Astrocyte (in vitro differentiated cells and primary cell): ENCODE measurements at regions not wholly inside any gene's neighbourhood (a gene's known extent, or its start where the extent isn't known, plus 50 kb on each side); places are given as distances from the start of the nearest gene placed in this dataset.
"Not testable (repeated sequence)": the region's sequence is repeated elsewhere in the genome, so short reads cannot be mapped to it uniquely, and the experiment has no call there.

Source experiments
- DNase-seq: peaks from one replicate; pipeline ENCODE4 v3.0.0-alpha.2; 2010; ENCODE audit warnings: low read depth
- FAIRE-seq: peaks from 2 replicates; lab custom pipeline; 2011; peaks lifted over from hg19 to GRCh38; lab: Jason Lieb, UNC
- H2AFZ ChIP-seq: 2 replicates; pipeline ENCODE4 v1.6.0; 2012; ENCODE audit warnings: low read depth, low read length, inconsistent platforms
- H3K27ac ChIP-seq: 2 replicates; pipeline ENCODE4 v1.5.1; 2011; ENCODE audit warnings: low read depth, low read length, inconsistent platforms
- H3K27me3 ChIP-seq: 2 replicates; pipeline ENCODE4 v1.6.0; 2011; ENCODE audit warnings: low read length, inconsistent platforms; ENCODE audit not compliant: insufficient read depth
- H3K36me3 ChIP-seq: 2 replicates; pipeline ENCODE4 v1.5.1; 2011; ENCODE audit warnings: low read length, inconsistent platforms; ENCODE audit not compliant: insufficient read depth
- H3K4me1 ChIP-seq: 2 replicates; pipeline ENCODE4 v1.5.1; 2011; ENCODE audit warnings: low read length, inconsistent platforms; ENCODE audit not compliant: insufficient read depth
- H3K4me2 ChIP-seq: 2 replicates; pipeline ENCODE4 v1.6.0; 2012; ENCODE audit warnings: low read length, inconsistent platforms
- H3K4me3 ChIP-seq: 2 replicates; pipeline ENCODE4 v1.5.1; 2011; ENCODE audit warnings: low read depth, mild to moderate bottlenecking, low read length, inconsistent platforms; ENCODE audit not compliant: insufficient read depth
- H3K79me2 ChIP-seq: 2 replicates; pipeline ENCODE4 v1.6.0; 2012; ENCODE audit warnings: mild to moderate bottlenecking, low read length, inconsistent platforms; ENCODE audit not compliant: insufficient read depth
- H3K9ac ChIP-seq: 2 replicates; pipeline ENCODE4 v1.6.0; 2012; ENCODE audit warnings: mild to moderate bottlenecking, low read length, inconsistent platforms
- H3K9me3 ChIP-seq: 2 replicates; pipeline ENCODE4 v1.5.1; 2012; ENCODE audit warnings: low read depth, mild to moderate bottlenecking, low read length, inconsistent platforms; ENCODE audit not compliant: insufficient read depth
- H4K20me1 ChIP-seq: 2 replicates; pipeline ENCODE4 v1.6.0; 2012; ENCODE audit warnings: low read length, inconsistent platforms; ENCODE audit not compliant: insufficient read depth
- H3K27ac Mint-ChIP-seq: one replicate; pipeline ENCODE4 v1.8.0; 2021; ENCODE audit warnings: mild to moderate bottlenecking, mixed read lengths; ENCODE audit not compliant: unreplicated experiment
- H3K27me3 Mint-ChIP-seq: one replicate; pipeline ENCODE4 v1.8.0; 2021; ENCODE audit warnings: low read depth, mixed read lengths; ENCODE audit not compliant: unreplicated experiment
- H3K36me3 Mint-ChIP-seq: one replicate; pipeline ENCODE4 v1.8.0; 2021; ENCODE audit warnings: low read depth, mixed read lengths; ENCODE audit not compliant: unreplicated experiment
- H3K4me1 Mint-ChIP-seq: one replicate; pipeline ENCODE4 v1.8.0; 2021; ENCODE audit warnings: low read depth, mixed read lengths; ENCODE audit not compliant: unreplicated experiment
- H3K4me3 Mint-ChIP-seq: one replicate; pipeline ENCODE4 v1.8.0; 2021; ENCODE audit warnings: mild to moderate bottlenecking, moderate library complexity, mixed read lengths; ENCODE audit not compliant: unreplicated experiment
- H3K9me3 Mint-ChIP-seq: one replicate; pipeline ENCODE4 v1.8.0; 2021; ENCODE audit warnings: mild to moderate bottlenecking, mixed read lengths; ENCODE audit not compliant: unreplicated experiment
- EZH2 ChIP-seq: IDR thresholded peaks from 2 replicates; pipeline ENCODE4 v1.6.1; 2012; ENCODE audit warnings: mild to moderate bottlenecking, low read length, inconsistent platforms; ENCODE audit not compliant: insufficient read depth
- TF ChIP-seq, protein P1 (sequence below): IDR thresholded peaks from 2 replicates; pipeline ENCODE4 v1.5.1; 2011; ENCODE audit warnings: low read depth, mild to moderate bottlenecking, inconsistent platforms, low read length, moderate library complexity; ENCODE audit not compliant: insufficient read depth

DNA sequence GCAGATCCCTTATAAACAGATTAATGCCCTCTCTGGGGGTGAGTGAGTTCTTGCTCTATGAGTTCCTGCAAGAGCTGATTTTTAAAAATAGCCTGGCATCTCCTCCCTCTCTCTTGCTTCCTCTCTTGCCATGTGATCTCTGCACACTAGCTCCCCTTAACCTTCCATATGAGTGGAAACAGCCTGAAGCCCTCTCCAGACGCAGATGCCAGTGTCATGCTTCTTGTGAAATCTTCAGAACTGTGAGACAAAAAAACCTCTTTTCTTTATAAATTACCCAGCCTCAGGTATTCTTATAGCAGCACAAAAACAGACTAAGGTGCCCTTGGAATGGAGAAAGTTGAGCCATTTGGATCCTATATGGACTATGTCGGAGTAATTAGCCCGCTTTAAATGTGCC is 559.7 kb upstream of the CYLC2 start:
- H4K20me1 ChIP-seq: no peaks in the 10 kb centered on the region
- H3K9me3 Mint-ChIP-seq: peaks cover under 1% of the 10 kb centered on the region
- H3K4me3 ChIP-seq: no peak overlapping the region

DNA sequence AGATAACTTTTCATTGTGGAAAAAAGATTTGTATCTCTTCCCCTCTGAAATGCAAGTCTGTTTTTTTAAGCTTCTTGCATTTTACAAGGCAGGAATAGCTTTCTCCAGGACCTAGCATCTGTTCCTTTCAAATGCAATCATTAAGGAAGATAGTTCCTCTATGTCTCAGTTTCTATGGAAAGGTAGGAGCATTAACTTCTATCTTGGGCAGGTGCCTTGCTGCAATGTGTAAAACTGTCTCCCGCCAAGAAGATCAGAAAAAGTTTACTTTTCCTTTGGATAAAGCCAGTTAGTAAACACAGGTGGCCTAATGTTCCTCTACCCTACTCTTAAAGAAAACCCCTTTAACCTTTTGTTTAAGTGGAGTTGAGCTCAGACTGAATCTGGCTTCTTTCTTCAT is 560.6 kb upstream of the CYLC2 start:
- H3K4me1 ChIP-seq: no peaks in the 10 kb centered on the region
- no peak overlapping the region for H2AFZ ChIP-seq
- H3K9ac ChIP-seq: no peak overlapping the region
- H3K79me2 ChIP-seq: no peaks in the 10 kb centered on the region
- no peaks in the 10 kb centered on the region for H3K27me3 Mint-ChIP-seq
- peaks cover 1% of the 10 kb centered on the region for H3K9me3 Mint-ChIP-seq
- H4K20me1 ChIP-seq: no peaks in the 10 kb centered on the region
- H3K4me3 ChIP-seq: no peak overlapping the region
- no peaks in the 10 kb centered on the region for H3K36me3 Mint-ChIP-seq
- H3K27me3 ChIP-seq: no peaks in the 10 kb centered on the region
- no peaks in the 10 kb centered on the region for H3K4me1 Mint-ChIP-seq
- TF ChIP-seq EZH2: no peak
- DNase-seq (no peak), FAIRE-seq (no peak)
- no peaks in the 10 kb centered on the region for H3K9me3 ChIP-seq
- H3K4me2 ChIP-seq: no peak overlapping the region
- no peak overlapping the region for H3K27ac Mint-ChIP-seq
- no peaks in the 10 kb centered on the region for H3K36me3 ChIP-seq
- H3K4me3 Mint-ChIP-seq: no peak overlapping the region
- no peak overlapping the region for H3K27ac ChIP-seq

More for the DNA sequence above, 559.7 kb upstream of the CYLC2 start:
- Mint-ChIP-seq H3K4me3 (no peak overlapping the region), H3K36me3 (no peaks in the 10 kb centered on the region), H3K4me1 (no peaks in the 10 kb centered on the region), H3K27ac (no peak overlapping the region), H3K27me3 (no peaks in the 10 kb centered on the region)
- Histone ChIP-seq H3K4me2 (no peak overlapping the region), H3K79me2 (no peaks in the 10 kb centered on the region), H2AFZ (no peak overlapping the region), H3K27ac (no peak overlapping the region), H3K9me3 (no peaks in the 10 kb centered on the region), H3K4me1 (no peaks in the 10 kb centered on the region), H3K36me3 (no peaks in the 10 kb centered on the region), H3K27me3 (no peaks in the 10 kb centered on the region), H3K9ac (no peak overlapping the region)
- DNase-seq (no peak), FAIRE-seq (no peak)
- TF ChIP-seq EZH2: no peak
- TF ChIP-seq, protein P1, sequence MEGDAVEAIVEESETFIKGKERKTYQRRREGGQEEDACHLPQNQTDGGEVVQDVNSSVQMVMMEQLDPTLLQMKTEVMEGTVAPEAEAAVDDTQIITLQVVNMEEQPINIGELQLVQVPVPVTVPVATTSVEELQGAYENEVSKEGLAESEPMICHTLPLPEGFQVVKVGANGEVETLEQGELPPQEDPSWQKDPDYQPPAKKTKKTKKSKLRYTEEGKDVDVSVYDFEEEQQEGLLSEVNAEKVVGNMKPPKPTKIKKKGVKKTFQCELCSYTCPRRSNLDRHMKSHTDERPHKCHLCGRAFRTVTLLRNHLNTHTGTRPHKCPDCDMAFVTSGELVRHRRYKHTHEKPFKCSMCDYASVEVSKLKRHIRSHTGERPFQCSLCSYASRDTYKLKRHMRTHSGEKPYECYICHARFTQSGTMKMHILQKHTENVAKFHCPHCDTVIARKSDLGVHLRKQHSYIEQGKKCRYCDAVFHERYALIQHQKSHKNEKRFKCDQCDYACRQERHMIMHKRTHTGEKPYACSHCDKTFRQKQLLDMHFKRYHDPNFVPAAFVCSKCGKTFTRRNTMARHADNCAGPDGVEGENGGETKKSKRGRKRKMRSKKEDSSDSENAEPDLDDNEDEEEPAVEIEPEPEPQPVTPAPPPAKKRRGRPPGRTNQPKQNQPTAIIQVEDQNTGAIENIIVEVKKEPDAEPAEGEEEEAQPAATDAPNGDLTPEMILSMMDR: no peak

DNA sequence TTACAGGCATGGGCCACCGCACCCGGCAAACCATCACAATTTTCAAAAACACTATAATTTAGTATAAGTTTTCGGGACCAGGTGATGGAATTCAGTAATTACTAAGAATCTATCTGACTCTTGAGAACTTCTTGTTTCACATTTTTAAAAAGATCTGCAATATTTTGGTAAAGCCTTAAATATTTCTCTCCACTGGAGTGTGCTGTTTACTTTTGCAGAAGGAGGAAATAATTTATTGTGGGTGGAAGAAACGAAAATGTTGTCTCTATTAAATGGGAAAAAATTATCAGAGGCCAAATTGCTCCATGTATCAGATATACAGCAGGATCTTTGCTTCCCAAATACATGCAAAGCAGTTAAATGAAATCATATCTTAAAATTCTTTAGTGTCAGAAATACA is 566.8 kb upstream of the CYLC2 start:
- Mint-ChIP-seq H3K27ac (no peak overlapping the region), H3K9me3 (peaks cover 1% of the 10 kb centered on the region), H3K36me3 (no peaks in the 10 kb centered on the region), H3K27me3 (no peaks in the 10 kb centered on the region), H3K4me1 (no peaks in the 10 kb centered on the region), H3K4me3 (no peak overlapping the region)
- H3K9ac ChIP-seq: no peak overlapping the region
- no peaks in the 10 kb centered on the region for H3K36me3 ChIP-seq
- no peak overlapping the region for H3K27ac ChIP-seq
- TF ChIP-seq, protein P1: no peak
- no peak for TF ChIP-seq EZH2
- no peaks in the 10 kb centered on the region for H3K9me3 ChIP-seq
- DNase-seq (no peak), FAIRE-seq (no peak)
- H3K4me3 ChIP-seq: no peak overlapping the region
- no peaks in the 10 kb centered on the region for H3K79me2 ChIP-seq
- H4K20me1 ChIP-seq: no peaks in the 10 kb centered on the region
- no peak overlapping the region for H2AFZ ChIP-seq
- H3K4me2 ChIP-seq: no peak overlapping the region
- no peaks in the 10 kb centered on the region for H3K4me1 ChIP-seq
- H3K27me3 ChIP-seq: no peaks in the 10 kb centered on the region

DNA sequence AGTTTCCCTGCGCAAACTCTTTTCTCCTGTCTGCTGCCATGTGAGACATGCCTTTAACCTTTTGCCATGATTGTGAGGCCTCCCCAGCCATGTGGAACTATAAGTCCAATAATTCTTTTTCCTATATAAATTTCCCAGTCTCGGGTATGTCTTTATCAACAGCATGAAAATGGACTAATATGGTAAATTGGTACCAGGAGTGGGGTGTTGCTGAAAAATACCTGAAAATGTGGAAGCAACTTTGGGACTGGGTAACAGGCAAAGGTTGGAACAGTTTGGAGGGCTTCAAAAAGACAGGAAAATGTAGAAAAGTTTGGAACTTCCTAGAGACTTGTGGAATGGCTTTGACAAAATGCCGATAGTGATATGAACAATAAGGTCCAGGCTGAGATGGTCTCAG is 578.9 kb upstream of the CYLC2 start:
- H3K4me2 ChIP-seq, H3K36me3 Mint-ChIP-seq, H3K27ac Mint-ChIP-seq, H3K9me3 ChIP-seq, H3K79me2 ChIP-seq, FAIRE-seq, H4K20me1 ChIP-seq, H3K27me3 Mint-ChIP-seq, H3K27me3 ChIP-seq, DNase-seq, H2AFZ ChIP-seq, H3K9ac ChIP-seq, H3K4me1 ChIP-seq, H3K4me3 Mint-ChIP-seq, H3K4me3 ChIP-seq, H3K36me3 ChIP-seq, H3K4me1 Mint-ChIP-seq, H3K27ac ChIP-seq: not testable (repeated sequence)
- H3K9me3 Mint-ChIP-seq: peaks cover 15% of the 10 kb centered on the region
